GM23338 (cell line): ENCODE measurements at regions not wholly inside any gene's neighbourhood (a gene's known extent, or its start where the extent isn't known, plus 50 kb on each side); places are given as distances from the start of the nearest gene placed in this dataset.

Experiments
- ATAC-seq: fragments of 200-7000 bp; cut with Tn5 transposase; 3 replicates; pipeline ENCODE4 v1.9.1; 2020
- DNase-seq: peaks from one replicate; pipeline ENCODE4 v3.0.0-alpha.2; 2015; ENCODE audit warnings: low spot score
- H2AFZ ChIP-seq: fragments of 200-600 bp; sonication (generic); 2 replicates; pipeline ENCODE4 v1.8.0; 2016; ENCODE audit warnings: antibody characterized with exemption, mild to moderate bottlenecking, moderate library complexity
- H3F3A ChIP-seq: fragments of 200-600 bp; sonication (generic); replicated peaks from 2 replicates; pipeline ENCODE4 v1.8.0; 2017; ENCODE audit warnings: antibody characterized with exemption, mixed run types, low read depth
- H3K27ac ChIP-seq: fragments of 200-600 bp; sonication (generic); 2 replicates; pipeline ENCODE4 v1.6.1; 2016; ENCODE audit warnings: low read depth
- H3K27me3 ChIP-seq: fragments of 200-600 bp; sonication (generic); 2 replicates; pipeline ENCODE4 v1.8.0; 2016; ENCODE audit warnings: mild to moderate bottlenecking, mixed run types, moderate library complexity; ENCODE audit not compliant: insufficient read depth
- H3K36me3 ChIP-seq: fragments of 200-600 bp; sonication (generic); 2 replicates; pipeline ENCODE4 v1.8.0; 2016; ENCODE audit warnings: mild to moderate bottlenecking; ENCODE audit not compliant: insufficient read depth
- H3K4me1 ChIP-seq: fragments of 200-600 bp; sonication (generic); 2 replicates; pipeline ENCODE4 v1.8.0; 2016; ENCODE audit warnings: mild to moderate bottlenecking, moderate library complexity; ENCODE audit not compliant: insufficient read depth
- H3K4me2 ChIP-seq: fragments of 200-600 bp; sonication (generic); 2 replicates; pipeline ENCODE4 v1.7.1; 2017; ENCODE audit warnings: mixed run types
- H3K4me3 ChIP-seq: fragments of 200-600 bp; sonication (generic); 2 replicates; pipeline ENCODE4 v1.6.1; 2016; ENCODE audit warnings: mixed run types
- H3K79me2 ChIP-seq: fragments of 200-600 bp; sonication (generic); replicated peaks from 2 replicates; pipeline ENCODE4 v1.8.0; 2017; ENCODE audit warnings: mild to moderate bottlenecking; ENCODE audit not compliant: insufficient read depth
- H3K9me2 ChIP-seq: fragments of 200-600 bp; sonication (generic); 2 replicates; pipeline ENCODE4 v1.8.0; 2017; ENCODE audit not compliant: insufficient read depth
- H4K20me1 ChIP-seq: fragments of 200-600 bp; sonication (generic); replicated peaks from 2 replicates; pipeline ENCODE4 v1.8.0; 2017; ENCODE audit warnings: mild to moderate bottlenecking; ENCODE audit not compliant: insufficient read depth
- H3K27ac Mint-ChIP-seq: 2 replicates; pipeline ENCODE4 v1.8.0; 2020; ENCODE audit warnings: inconsistent platforms, mild to moderate bottlenecking, moderate library complexity, mixed read lengths
- H3K27me3 Mint-ChIP-seq: 3 replicates; pipeline ENCODE4 v1.8.0; 2022; ENCODE audit warnings: low read depth, mild to moderate bottlenecking, moderate library complexity, mixed read lengths, inconsistent platforms; ENCODE audit not compliant: insufficient read depth, poor library complexity
- H3K36me3 Mint-ChIP-seq: 3 replicates; pipeline ENCODE4 v1.8.0; 2021; ENCODE audit warnings: low read depth, mild to moderate bottlenecking, inconsistent platforms, moderate library complexity, mixed read lengths
- H3K4me1 Mint-ChIP-seq: 3 replicates; pipeline ENCODE4 v1.8.0; 2020; ENCODE audit warnings: mild to moderate bottlenecking, inconsistent platforms, mixed read lengths
- H3K4me3 Mint-ChIP-seq: 3 replicates; pipeline ENCODE4 v1.8.0; 2021; ENCODE audit warnings: moderate library complexity, mild to moderate bottlenecking, inconsistent platforms, mixed read lengths
- H3K9me3 Mint-ChIP-seq: 3 replicates; pipeline ENCODE4 v1.8.0; 2020; ENCODE audit warnings: moderate library complexity, mild to moderate bottlenecking, inconsistent platforms, mixed read lengths
- CREB1 ChIP-seq: fragments of 250-450 bp; sonication (Bioruptor Pico); IDR thresholded peaks from 2 replicates; pipeline ENCODE4 v1.5.0; 2020; ENCODE audit warnings: low read depth, mild to moderate bottlenecking, moderate library complexity
- EZH2phosphoT487 ChIP-seq: fragments of 200-600 bp; sonication (generic); IDR thresholded peaks from one replicate; pipeline ENCODE4 v1.8.1; 2018; ENCODE audit warnings: antibody characterized with exemption; ENCODE audit not compliant: unreplicated experiment
- NANOG ChIP-seq: IDR thresholded peaks from 2 replicates; pipeline ENCODE4 v1.6.1; 2016; ENCODE audit warnings: antibody characterized with exemption, borderline replicate concordance
- POLR2AphosphoS5 ChIP-seq: IDR thresholded peaks from 2 replicates; pipeline ENCODE4 v1.6.1; 2016; ENCODE audit warnings: antibody characterized with exemption, low read depth
- REST ChIP-seq: IDR thresholded peaks from one replicate; pipeline ENCODE4 v1.6.1; 2018; ENCODE audit warnings: antibody characterized with exemption; ENCODE audit not compliant: unreplicated experiment
- ZNF114 ChIP-seq: fragments of 250-450 bp; sonication (Bioruptor Pico); IDR thresholded peaks from 2 replicates; pipeline ENCODE4 v1.5.0; 2020; ENCODE audit warnings: mild to moderate bottlenecking, moderate library complexity
- TF ChIP-seq, protein P1 (sequence below), 2 experiments: fragments of 200-600 bp in 1 of 2; sonication (generic) in 1 of 2; conservative IDR thresholded peaks; 2 replicates each; pipeline versions ENCODE4 v1.5.1 to v1.6.1; 2016 to 2017; ENCODE audit warnings: antibody characterized with exemption in 2 of 2, low read depth in 2 of 2, mild to moderate bottlenecking in 2 of 2, moderate library complexity in 1 of 2
- TF ChIP-seq, protein P2 (sequence below): IDR thresholded peaks from 2 replicates; pipeline ENCODE4 v1.6.1; 2016; ENCODE audit warnings: antibody characterized with exemption

DNA sequence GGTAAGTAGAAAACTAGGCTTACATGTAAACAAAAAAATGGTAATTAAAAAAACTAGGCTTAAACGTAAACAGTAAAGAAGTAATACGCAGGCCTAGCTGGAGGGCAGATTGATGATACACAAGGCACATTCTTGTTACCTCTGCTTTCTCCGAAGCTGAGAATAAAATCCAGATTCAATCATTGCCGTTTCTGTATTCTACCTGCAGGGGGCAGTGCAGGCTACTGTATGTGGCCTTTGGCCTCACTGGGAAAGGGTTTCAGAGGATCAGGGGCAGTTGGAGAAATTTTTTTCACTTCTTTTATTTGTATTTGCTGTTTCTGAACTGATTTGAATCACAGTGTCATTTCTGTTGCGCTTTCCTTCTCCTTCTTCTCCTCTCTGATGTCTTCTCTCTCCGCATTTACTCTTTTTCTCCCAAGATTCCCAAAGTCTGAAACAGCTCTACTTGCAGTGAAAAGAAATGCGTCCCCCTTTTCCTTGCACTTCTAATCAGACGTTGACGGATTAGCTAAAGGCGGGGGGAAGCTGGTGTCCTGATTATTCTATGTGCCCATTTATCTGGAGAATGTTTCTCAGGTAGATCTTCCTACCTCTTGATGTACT, 67.1 kb upstream of the MCTP2 start:
- no peak overlapping the region for H3K27ac Mint-ChIP-seq
- Histone ChIP-seq H3K36me3 (no peaks in the 10 kb centered on the region), H3K4me2 (no peak overlapping the region), H3F3A (no peaks in the 10 kb centered on the region), H4K20me1 (no peaks in the 10 kb centered on the region), H3K27me3 (no peaks in the 10 kb centered on the region), H3K4me3 (no peak overlapping the region), H3K27ac (no peak overlapping the region), H3K79me2 (no peaks in the 10 kb centered on the region), H3K9me2 (no peaks in the 10 kb centered on the region), H3K4me1 (no peaks in the 10 kb centered on the region), H2AFZ (no peak overlapping the region)
- no peaks in the 10 kb centered on the region for H3K36me3 Mint-ChIP-seq
- DNase-seq (peak; percentile 82), ATAC-seq (peak; percentile 79)
- peaks cover 3% of the 10 kb centered on the region; the same call in 1 of the 3 replicates for H3K4me1 Mint-ChIP-seq
- H3K27me3 Mint-ChIP-seq: no peaks in the 10 kb centered on the region
- TF ChIP-seq ZNF114 (CRISPR knock-in tag) (no peak), REST (no peak), NANOG (no peak), POLR2AphosphoS5 (no peak)
- TF ChIP-seq, protein P1, sequence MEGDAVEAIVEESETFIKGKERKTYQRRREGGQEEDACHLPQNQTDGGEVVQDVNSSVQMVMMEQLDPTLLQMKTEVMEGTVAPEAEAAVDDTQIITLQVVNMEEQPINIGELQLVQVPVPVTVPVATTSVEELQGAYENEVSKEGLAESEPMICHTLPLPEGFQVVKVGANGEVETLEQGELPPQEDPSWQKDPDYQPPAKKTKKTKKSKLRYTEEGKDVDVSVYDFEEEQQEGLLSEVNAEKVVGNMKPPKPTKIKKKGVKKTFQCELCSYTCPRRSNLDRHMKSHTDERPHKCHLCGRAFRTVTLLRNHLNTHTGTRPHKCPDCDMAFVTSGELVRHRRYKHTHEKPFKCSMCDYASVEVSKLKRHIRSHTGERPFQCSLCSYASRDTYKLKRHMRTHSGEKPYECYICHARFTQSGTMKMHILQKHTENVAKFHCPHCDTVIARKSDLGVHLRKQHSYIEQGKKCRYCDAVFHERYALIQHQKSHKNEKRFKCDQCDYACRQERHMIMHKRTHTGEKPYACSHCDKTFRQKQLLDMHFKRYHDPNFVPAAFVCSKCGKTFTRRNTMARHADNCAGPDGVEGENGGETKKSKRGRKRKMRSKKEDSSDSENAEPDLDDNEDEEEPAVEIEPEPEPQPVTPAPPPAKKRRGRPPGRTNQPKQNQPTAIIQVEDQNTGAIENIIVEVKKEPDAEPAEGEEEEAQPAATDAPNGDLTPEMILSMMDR (conservative IDR thresholded peaks at IDR 0.05; ENCODE audit: low read depth in 2 of 2): peak; percentile 92 to 94
- no peaks in the 10 kb centered on the region for H3K9me3 Mint-ChIP-seq
- no peak overlapping the region for H3K4me3 Mint-ChIP-seq

- Histone ChIP-seq H3K79me2 (no peaks in the 10 kb centered on the region), H3K27me3 (no peaks in the 10 kb centered on the region), H3K4me1 (no peaks in the 10 kb centered on the region), H4K20me1 (no peaks in the 10 kb centered on the region), H3K27ac (no peak overlapping the region), H3K9me2 (no peaks in the 10 kb centered on the region), H3K4me3 (no peak overlapping the region), H3K36me3 (no peaks in the 10 kb centered on the region), H3F3A (no peaks in the 10 kb centered on the region), H3K4me2 (no peak overlapping the region), H2AFZ (no peak overlapping the region)
- H3K27ac Mint-ChIP-seq: no peak overlapping the region
- H3K36me3 Mint-ChIP-seq: no peaks in the 10 kb centered on the region
- peaks cover 3% of the 10 kb centered on the region; the same call in 1 of the 3 replicates for H3K4me1 Mint-ChIP-seq
- H3K27me3 Mint-ChIP-seq: peaks cover 2% of the 10 kb centered on the region
- no peak for DNase-seq
- ATAC-seq: no peak
- no peak overlapping the region for H3K4me3 Mint-ChIP-seq
- no peaks in the 10 kb centered on the region for H3K9me3 Mint-ChIP-seq
- no peak for TF ChIP-seq REST
- TF ChIP-seq, protein P2, sequence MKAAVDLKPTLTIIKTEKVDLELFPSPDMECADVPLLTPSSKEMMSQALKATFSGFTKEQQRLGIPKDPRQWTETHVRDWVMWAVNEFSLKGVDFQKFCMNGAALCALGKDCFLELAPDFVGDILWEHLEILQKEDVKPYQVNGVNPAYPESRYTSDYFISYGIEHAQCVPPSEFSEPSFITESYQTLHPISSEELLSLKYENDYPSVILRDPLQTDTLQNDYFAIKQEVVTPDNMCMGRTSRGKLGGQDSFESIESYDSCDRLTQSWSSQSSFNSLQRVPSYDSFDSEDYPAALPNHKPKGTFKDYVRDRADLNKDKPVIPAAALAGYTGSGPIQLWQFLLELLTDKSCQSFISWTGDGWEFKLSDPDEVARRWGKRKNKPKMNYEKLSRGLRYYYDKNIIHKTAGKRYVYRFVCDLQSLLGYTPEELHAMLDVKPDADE: no peak
- TF ChIP-seq EZH2phosphoT487: no peak
- TF ChIP-seq CREB1 (CRISPR knock-in tag): no peak
These were observed 68.4 kb upstream of the MCTP2 start for GRCh38 chr15:94162939-94163338.
